Umbilical cord (tissue), 1 donor: ENCODE measurements at regions not wholly inside any gene's neighbourhood (a gene's known extent, or its start where the extent isn't known, plus 50 kb on each side); places are given as distances from the start of the nearest gene placed in this dataset.

Experiments used
- DNase-seq: peaks from one replicate; pipeline ENCODE4 v3.0.0-alpha.2; 2015; ENCODE audit warnings: low spot score

- DNase-seq: no peak
These were observed 323.2 kb upstream of the NOCT start for GRCh38 chr4:138692411-138692810.

- DNase-seq: no peak
These were observed 326.0 kb upstream of the NOCT start for GRCh38 chr4:138689593-138689992.

- DNase-seq: no peak
These were observed 326.4 kb upstream of the NOCT start for GRCh38 chr4:138689187-138689586.

GRCh38 chr4:138688408-138689085 is 327.0 kb upstream of the NOCT start:
- peak; percentile 59 for DNase-seq

- DNase-seq: no peak
These were observed 329.3 kb upstream of the NOCT start for GRCh38 chr4:138686106-138686835.

DNA sequence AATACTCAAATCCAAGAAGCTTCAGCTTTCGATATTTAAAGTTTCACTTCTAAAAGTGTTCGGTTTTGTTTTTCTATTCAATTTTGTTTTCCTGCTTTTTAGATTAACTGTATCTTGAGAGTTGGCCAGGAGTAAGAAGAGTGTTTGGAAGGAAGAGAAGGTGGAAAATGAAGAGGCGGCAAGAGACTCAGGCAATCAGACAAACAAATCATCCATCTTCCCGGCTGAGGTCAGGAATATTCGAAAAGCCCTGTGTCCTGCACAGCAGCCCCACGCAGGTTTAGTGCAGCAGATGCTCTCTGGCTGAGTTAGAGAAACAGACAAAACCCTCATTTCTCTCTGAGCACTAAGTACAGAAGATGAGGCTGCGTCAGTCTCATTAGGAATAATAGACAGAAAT is 330.3 kb upstream of the NOCT start:
- no peak for DNase-seq

DNA sequence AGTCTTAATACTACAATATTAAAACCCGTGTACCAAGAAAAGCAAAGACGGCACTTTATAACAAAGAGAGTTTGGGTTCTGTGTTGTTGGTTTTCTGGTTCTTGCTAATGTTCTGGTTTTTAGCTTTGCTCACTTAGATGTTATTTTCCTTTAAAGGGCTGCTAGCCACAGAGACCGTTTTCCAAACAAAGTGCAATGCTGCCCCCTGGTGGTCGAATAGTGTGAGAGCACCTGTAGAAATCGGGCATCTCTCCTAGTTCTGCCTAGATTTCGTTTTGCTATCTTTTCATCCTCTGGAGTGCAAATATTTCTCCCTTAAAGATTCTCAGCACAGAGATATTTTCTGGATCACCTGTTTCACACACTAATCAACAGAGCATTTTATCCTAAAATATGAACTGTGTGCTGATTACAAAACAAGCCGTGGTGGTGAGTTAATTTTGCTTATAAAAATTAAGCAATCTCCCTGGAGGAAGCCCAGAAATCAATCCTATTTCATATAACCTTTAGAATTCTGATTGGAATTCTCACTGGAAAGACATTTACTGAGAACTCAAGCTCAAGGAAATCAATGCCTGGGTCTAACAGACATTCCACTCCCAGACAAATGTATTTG is 334.5 kb upstream of the NOCT start:
- DNase-seq: peak; percentile 89

DNA sequence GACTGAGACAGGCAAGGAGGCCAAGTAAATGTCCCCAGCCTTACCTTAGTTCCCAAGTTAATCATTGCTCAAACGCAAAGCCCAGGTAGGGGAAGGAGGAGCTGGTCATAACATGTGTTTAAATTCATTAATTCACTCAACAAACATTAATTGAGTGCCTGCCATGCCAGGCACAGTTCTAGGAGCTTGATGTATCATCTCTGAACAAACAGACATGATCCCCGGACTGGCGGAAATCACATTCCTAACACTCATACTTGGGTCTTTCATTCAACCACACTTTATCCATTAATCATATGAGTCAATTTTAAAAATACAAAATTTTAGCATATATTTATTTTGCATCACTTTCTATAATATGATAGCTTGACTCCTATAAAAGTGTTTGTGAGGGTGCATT is 335.3 kb upstream of the NOCT start:
- no peak for DNase-seq

- peak; percentile 65 for DNase-seq
These were observed 336.4 kb upstream of the NOCT start for GRCh38 chr4:138678985-138679746.

- peak; percentile 33 for DNase-seq
These were observed 337.8 kb upstream of the NOCT start for GRCh38 chr4:138677748-138678147.

DNA sequence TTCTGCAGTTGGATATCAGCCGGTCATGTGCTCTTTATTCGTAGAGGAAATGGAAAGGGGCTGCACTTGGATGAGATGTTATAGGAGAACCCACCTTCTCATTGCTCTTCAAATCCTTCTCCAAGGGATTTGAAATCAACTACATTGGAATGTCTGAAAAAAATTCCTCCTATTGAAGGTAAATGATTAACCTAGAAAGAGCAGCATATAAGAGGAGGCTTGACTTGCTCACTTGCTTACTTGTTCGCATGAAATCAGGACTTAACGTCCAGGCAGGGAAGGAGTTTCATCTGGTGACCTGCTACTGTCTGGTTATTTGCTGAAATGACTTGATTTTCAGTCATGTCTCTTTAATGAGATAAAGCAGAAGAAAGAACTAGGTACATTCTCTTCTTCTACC is 338.4 kb upstream of the NOCT start:
- DNase-seq: no peak

GRCh38 chr4:138675685-138676084 is 339.9 kb upstream of the NOCT start:
- no peak for DNase-seq

GRCh38 chr4:138674209-138674608 is 341.4 kb upstream of the NOCT start:
- no peak for DNase-seq

GRCh38 chr4:138673053-138673452 is 342.5 kb upstream of the NOCT start:
- no peak for DNase-seq

- no peak for DNase-seq
These were observed 343.1 kb upstream of the NOCT start for GRCh38 chr4:138672393-138672976.

- no peak for DNase-seq
These were observed 343.9 kb upstream of the NOCT start for GRCh38 chr4:138671606-138672084.

DNA sequence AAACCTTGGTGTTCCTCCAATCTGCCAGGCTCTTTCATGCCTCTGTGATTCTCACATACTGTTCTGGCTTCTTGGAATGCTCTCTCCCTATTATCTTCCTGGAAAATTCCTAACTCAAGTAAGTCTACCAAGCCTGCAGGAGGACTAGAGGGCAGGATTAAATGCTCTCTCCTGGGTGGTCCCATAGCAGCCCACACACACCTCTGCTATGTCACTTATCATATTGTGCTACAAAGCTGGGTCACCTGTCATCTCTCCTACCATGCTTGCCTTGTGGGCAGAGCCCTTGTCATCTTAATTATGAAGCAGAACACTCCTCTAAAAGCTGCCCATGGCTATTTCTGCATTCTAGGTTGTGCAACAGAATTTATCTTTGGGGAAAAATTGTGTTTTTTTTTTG is 344.5 kb upstream of the NOCT start:
- no peak for DNase-seq

DNA sequence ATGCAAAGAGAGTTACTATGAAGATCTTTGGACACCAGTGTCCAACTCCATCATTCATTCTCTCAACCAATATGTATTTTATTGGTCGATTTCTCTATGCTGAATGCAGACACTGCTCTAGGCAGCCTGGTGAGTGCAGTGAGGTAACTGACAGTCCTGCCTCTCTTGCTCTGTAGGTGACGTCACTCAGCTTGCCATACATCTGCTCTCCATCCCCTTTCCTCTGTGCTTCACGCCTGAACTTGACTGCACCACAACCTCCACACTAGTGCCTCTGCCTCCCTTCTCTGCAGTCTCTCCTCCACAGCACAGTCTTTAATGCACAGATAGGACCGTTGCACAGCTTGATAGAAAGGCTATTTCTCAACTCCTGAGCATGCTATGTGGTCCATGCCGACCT is 344.9 kb upstream of the NOCT start:
- no peak for DNase-seq

- peak; percentile 59 for DNase-seq
These were observed 345.9 kb upstream of the NOCT start for GRCh38 chr4:138669479-138670315.

DNA sequence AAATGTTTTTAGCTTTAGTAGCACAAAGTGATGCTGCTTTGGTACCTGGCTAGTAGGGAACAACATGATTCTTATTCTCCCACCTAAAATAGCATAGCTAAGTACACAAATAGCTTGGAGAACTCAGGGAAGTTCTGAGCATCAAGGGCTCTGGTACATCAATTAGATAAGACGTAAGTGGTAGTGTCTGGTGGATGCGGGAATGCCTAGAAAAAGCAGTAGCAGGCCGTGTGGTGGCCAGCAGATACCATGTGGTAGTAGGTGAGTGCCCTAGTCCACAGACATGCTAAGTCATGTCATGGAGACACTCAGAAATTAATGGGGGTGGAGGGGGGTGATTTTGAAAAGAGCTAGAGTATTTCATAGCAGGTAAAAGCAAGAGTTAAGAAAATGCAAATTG is 347.3 kb upstream of the NOCT start:
- no peak for DNase-seq

- no peak for DNase-seq
These were observed 349.2 kb upstream of the NOCT start for GRCh38 chr4:138666366-138666765.
